Stomach (tissue), 8 donors: ENCODE measurements at regions not wholly inside any gene's neighbourhood (a gene's known extent, or its start where the extent isn't known, plus 50 kb on each side); places are given as distances from the start of the nearest gene placed in this dataset.
"Not testable (repeated sequence)": the region's sequence is repeated elsewhere in the genome, so short reads cannot be mapped to it uniquely, and the experiment has no call there.

ENCODE experiments used
- DNase-seq, 2 donors: peaks; one replicate each; pipeline versions ENCODE4 v3.0.0 to v3.0.0-alpha.2; 2013 to 2019
- H3K27ac ChIP-seq, 5 donors: fragments of 200-600 bp in 4 of 5; sonication (generic) in 4 of 5; one replicate each; pipeline ENCODE4 v1.5.1; 2013 to 2019; ENCODE audit warnings: mild to moderate bottlenecking in 1 of 5, moderate library complexity in 1 of 5
- H3K27me3 ChIP-seq, 3 donors: fragments of 200-600 bp; sonication (generic); one replicate each; pipeline ENCODE4 v1.5.1; 2017 to 2019; ENCODE audit warnings: mixed run types in 1 of 3
- H3K36me3 ChIP-seq, 4 donors: fragments of 200-600 bp; sonication (generic); 1 replicate in 3 of 4; 2 replicates in 1 of 4; pipeline ENCODE4 v1.5.1; 2016 to 2019
- H3K4me1 ChIP-seq, 4 donors: fragments of 200-600 bp; sonication (generic); one replicate each; pipeline ENCODE4 v1.5.1; 2016 to 2019
- H3K4me3 ChIP-seq, 4 donors: fragments of 200-600 bp; sonication (generic) in 3 of 4; one replicate each; pipeline ENCODE4 v1.5.1; 2016 to 2019; ENCODE audit warnings: mild to moderate bottlenecking in 1 of 4
- H3K9me3 ChIP-seq, 4 donors: fragments of 200-600 bp; sonication (generic); one replicate each; pipeline ENCODE4 v1.5.1; 2016 to 2019
- CTCF ChIP-seq, 7 experiments: fragments of 450-650 bp in 4 of 7; fragments of 200-600 bp in 3 of 7; sonication (generic) in 3 of 7; IDR thresholded peaks; one replicate each; pipeline ENCODE4 v1.5.1; 2016 to 2019; ENCODE audit warnings: antibody characterized with exemption in 7 of 7, control low read depth in 2 of 7, mild to moderate bottlenecking in 1 of 7
- EP300 ChIP-seq: sonication (generic); formaldehyde crosslinking; IDR thresholded peaks from one replicate; pipeline ENCODE4 v1.6.1; 2017; ENCODE audit warnings: antibody characterized with exemption
- POLR2A ChIP-seq, 4 donors: fragments of 450-650 bp; IDR thresholded peaks; one replicate each; pipeline ENCODE4 v1.6.1; 2016; ENCODE audit warnings: antibody characterized with exemption in 4 of 4, control low read depth in 2 of 4, mild to moderate bottlenecking in 1 of 4, moderate library complexity in 1 of 4
- POLR2AphosphoS5 ChIP-seq, 3 donors: sonication (generic); formaldehyde crosslinking; IDR thresholded peaks; one replicate each; pipeline ENCODE4 v1.6.1; 2016; ENCODE audit warnings: antibody characterized with exemption in 3 of 3
- WGBS, 5 donors: extraction: QIAGEN DNeasy Blood & Tissue Kit in 3 of 5; methylation state at CpG; one replicate each; pipeline versions ENCODE4 v1.1.5 to v1.1.7; 2013 to 2018; 5-methylcytosine and 5-hydroxymethylcytosine counted together
- intact Hi-C: fragments of 100-400 bp; cut with DNase I; formaldehyde crosslinking; loops from one replicate; pipeline ENCODE4 v1.15.1; 2023; ENCODE audit warnings: low total_unique reads
- donor health status: healthy with polysubstance abuse.
- donor health status: Bipolar disorder and iron deficiency.
- donor health status: healthy.

GRCh38 chr10:42888504-42889095 lies 106.0 kb downstream of the BMS1 start:
- intact Hi-C loops: no loop called here
- H3K36me3 ChIP-seq: no peaks in the 10 kb centered on the region
- H3K4me3 ChIP-seq: no peak overlapping the region
- TF ChIP-seq POLR2A (IDR thresholded peaks at IDR 0.05): no peak
- H3K4me1 ChIP-seq: no peaks in the 10 kb centered on the region
- WGBS, 5 donors: 39 to 69% (median 50%) methylated on average over 2 to 4 of the region's 4 CpGs
- DNase-seq: no peak
- no peak overlapping the region for H3K27ac ChIP-seq
- no peaks in the 10 kb centered on the region for H3K9me3 ChIP-seq
- H3K27me3 ChIP-seq: no peaks in the 10 kb centered on the region

GRCh38 chr10:42896735-42897134 lies 114.1 kb downstream of the BMS1 start:
- Histone ChIP-seq H3K9me3 (peaks cover 6 to 55% (median 37%) of the 10 kb centered on the region in 4 donors), H3K27ac (no peak overlapping the region), H3K4me1 (no peaks in the 10 kb centered on the region), H3K36me3 (no peaks in the 10 kb centered on the region), H3K27me3 (peaks cover 9 to 40% (median 28%) of the 10 kb centered on the region in 3 donors), H3K4me3 (no peak overlapping the region)
- WGBS, 5 donors: 50 to 61% (median 58%) methylated on average over 7 of the region's 7 CpGs
- TF ChIP-seq POLR2A (IDR thresholded peaks at IDR 0.05): no peak
- TF ChIP-seq CTCF (IDR thresholded peaks at IDR 0.05): no peak
- no peak for TF ChIP-seq EP300
- no peak for TF ChIP-seq POLR2AphosphoS5 (IDR thresholded peaks at IDR 0.05)
- intact Hi-C loops: no loop called here
- DNase-seq: no peak

- TF ChIP-seq POLR2A (IDR thresholded peaks at IDR 0.05) (no peak), EP300 (no peak), CTCF (IDR thresholded peaks at IDR 0.05) (no peak), POLR2AphosphoS5 (IDR thresholded peaks at IDR 0.05) (no peak)
- no peak overlapping the region for H3K27ac ChIP-seq
- no peak overlapping the region for H3K4me3 ChIP-seq
- WGBS, 5 donors: 12 to 23% (median 18%) methylated on average over 58 to 83 of the region's 83 CpGs
- H3K27me3 ChIP-seq: peaks cover 9 to 40% (median 28%) of the 10 kb centered on the region in 3 donors
- H3K36me3 ChIP-seq: no peaks in the 10 kb centered on the region
- H3K9me3 ChIP-seq: peaks cover 10 to 71% (median 51%) of the 10 kb centered on the region in 4 donors
- no peak for DNase-seq
- intact Hi-C loops: no loop called here
- no peaks in the 10 kb centered on the region for H3K4me1 ChIP-seq
These were observed 115.7 kb downstream of the BMS1 start for GRCh38 chr10:42898037-42898960.

- WGBS, 5 donors: 90 to 95% (median 92%) methylated on average over 14 to 17 of the region's 17 CpGs
- TF ChIP-seq POLR2AphosphoS5 (IDR thresholded peaks at IDR 0.05) (no peak), POLR2A (IDR thresholded peaks at IDR 0.05) (no peak), EP300 (no peak), CTCF (IDR thresholded peaks at IDR 0.05) (no peak)
- no peak overlapping the region for H3K4me3 ChIP-seq
- no peak overlapping the region for H3K27ac ChIP-seq
- H3K27me3 ChIP-seq: peaks cover 9 to 40% (median 28%) of the 10 kb centered on the region in 3 donors
- peaks cover 10 to 78% (median 57%) of the 10 kb centered on the region in 4 donors for H3K9me3 ChIP-seq
- H3K4me1 ChIP-seq: no peaks in the 10 kb centered on the region
- DNase-seq: no peak
- H3K36me3 ChIP-seq: no peaks in the 10 kb centered on the region
- intact Hi-C loops: no loop called here
These were observed 116.4 kb downstream of the BMS1 start for GRCh38 chr10:42899036-42899435.

- H3K27me3 ChIP-seq: peaks cover 9 to 39% (median 28%) of the 10 kb centered on the region in 3 donors
- H3K4me3 ChIP-seq, DNase-seq, H3K27ac ChIP-seq, H3K36me3 ChIP-seq, H3K4me1 ChIP-seq, intact Hi-C loops: not testable (repeated sequence)
- peaks cover 10 to 79% (median 57%) of the 10 kb centered on the region in 4 donors for H3K9me3 ChIP-seq
- 80 to 100% (median 92%) methylated on average over 6 to 22 of the region's 24 CpGs for WGBS, 5 donors
These were observed 117.8 kb downstream of the BMS1 start for GRCh38 chr10:42900346-42900745.
